ENCODE measurements at regions not wholly inside any gene's neighbourhood (a gene's known extent, or its start where the extent isn't known, plus 50 kb on each side); places are given as distances from the start of the nearest gene placed in this dataset.

DNA sequence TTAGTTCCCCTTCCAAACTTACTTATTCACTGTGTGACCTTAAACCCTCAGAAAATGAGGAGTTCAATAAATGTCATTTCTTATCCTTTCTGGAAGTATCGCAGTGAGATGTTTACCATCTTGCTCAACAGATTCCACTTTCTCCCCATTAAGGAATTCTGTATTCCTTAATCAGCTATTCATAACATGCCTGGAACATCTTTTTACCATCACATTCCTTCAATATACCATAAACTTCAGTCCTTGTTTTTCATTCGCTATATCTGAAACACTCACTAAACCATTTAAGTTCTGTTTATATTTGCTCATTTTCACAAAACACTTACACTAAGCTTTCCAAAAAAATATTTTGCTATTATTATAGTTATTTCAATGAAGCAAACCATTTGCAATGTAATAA is 1158.6 kb downstream of the CDH12 start:
- DNase-seq = no peak

DNA sequence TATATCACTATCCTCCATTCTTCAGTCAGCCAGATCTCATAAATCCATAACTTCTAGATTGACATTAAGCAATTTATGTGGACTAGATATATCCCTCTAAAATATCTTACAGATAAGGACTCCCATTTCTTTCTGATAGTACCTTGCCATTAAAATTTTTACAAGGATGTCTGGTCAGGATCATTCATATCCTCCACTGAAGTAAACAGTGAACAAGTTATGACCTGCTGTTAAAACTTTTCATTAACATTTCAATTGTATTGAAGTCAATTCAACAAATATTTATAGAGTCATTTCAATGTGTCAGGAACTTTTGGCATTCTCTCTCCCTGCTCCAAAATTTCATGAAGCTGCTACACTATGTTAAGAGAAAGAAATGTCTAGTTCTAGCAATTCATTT is 1159.6 kb downstream of the CDH12 start:
- no peak for DNase-seq

DNA sequence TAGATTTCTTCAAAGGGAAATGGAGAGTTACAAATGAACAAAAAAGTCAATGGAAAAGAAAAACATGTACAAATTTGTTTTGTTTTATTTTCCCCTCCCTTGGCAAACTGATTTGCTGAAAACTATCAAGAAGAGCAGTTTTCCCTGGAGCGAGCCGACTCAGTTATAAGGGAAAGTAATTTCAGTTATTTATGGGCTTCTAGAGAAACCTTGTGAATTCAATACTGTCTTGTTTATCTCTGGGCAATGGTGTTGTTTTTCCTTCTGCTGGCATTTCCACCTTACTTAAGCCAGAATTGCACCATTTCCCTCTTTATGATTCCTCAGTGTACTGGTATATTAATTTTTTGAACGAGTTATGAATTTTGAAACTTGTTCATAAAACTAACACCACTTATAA is 1163.6 kb downstream of the CDH12 start:
- no peak for DNase-seq

GRCh38 chr5:21688655-21689054 is 1164.5 kb downstream of the CDH12 start:
- no peak for DNase-seq

- DNase-seq = no peak
These were observed 1165.5 kb downstream of the CDH12 start for GRCh38 chr5:21687621-21688020.

- no peak for DNase-seq
These were observed 1166.4 kb downstream of the CDH12 start for GRCh38 chr5:21686706-21687105.

GRCh38 chr5:21685522-21685921 is 1167.6 kb downstream of the CDH12 start:
- DNase-seq = no peak

DNA sequence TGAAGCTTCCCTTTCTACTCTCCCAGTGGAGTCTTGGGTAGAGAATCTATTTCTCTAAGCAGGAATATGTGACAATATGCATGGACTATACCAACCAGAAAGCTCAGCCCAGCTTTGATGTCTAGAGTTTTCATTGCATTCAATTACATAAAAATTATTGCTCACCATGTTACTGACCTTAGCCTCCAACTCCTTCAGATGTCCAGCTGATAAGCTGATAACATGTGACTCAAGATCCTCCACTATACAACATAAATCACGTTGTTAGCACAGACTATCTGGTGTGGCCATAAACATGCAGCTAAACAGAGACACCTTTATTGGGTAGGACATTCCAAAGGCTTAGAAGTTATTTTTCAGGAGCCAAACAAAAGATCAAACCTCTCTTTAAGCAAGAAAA is 1168.2 kb downstream of the CDH12 start:
- no peak for DNase-seq

- no peak for DNase-seq
These were observed 1171.2 kb downstream of the CDH12 start for GRCh38 chr5:21681911-21682310.

DNA sequence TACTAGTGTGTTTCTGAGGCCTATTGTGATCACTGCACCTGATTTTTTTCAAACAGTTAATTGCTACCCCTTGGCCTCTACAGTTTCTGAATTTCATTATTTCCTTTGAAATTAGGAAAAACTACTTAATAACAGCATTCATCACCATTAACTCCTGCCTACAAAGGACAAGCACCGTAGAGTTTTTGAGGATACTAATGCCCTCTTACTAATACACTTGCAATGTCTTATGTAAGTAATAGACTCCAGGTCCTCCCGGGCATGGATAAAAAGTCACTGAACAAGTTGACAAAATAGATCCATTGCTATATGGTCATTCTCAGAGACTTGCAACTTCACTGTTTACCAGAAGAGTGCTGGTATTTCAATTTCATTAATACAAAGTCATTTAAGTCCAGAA is 1172.5 kb downstream of the CDH12 start:
- DNase-seq = no peak

DNA sequence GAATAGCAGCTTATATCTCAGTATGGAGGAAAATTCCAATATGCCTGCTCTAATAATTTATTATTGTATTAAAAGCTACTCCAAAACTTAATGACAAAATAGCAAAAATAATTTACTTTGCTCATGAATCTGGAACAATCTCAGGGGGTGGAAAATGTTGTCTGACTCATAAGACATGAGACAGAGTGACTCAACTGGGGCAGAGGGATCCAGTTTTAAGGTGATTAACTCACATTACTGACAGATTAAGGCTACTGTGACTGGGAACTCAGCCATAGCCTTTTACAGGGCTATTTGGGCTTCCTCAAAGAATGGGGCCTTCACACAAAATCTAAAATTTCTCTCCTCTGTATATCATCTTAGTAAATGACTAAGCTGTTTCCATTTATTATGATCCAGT is 1172.9 kb downstream of the CDH12 start:
- no peak for DNase-seq

GRCh38 chr5:21678526-21678925 is 1174.6 kb downstream of the CDH12 start:
- no peak for DNase-seq

- DNase-seq = no peak
These were observed 1180.2 kb downstream of the CDH12 start for GRCh38 chr5:21672911-21673310.

GRCh38 chr5:21672360-21672759 is 1180.8 kb downstream of the CDH12 start:
- no peak for DNase-seq

DNA sequence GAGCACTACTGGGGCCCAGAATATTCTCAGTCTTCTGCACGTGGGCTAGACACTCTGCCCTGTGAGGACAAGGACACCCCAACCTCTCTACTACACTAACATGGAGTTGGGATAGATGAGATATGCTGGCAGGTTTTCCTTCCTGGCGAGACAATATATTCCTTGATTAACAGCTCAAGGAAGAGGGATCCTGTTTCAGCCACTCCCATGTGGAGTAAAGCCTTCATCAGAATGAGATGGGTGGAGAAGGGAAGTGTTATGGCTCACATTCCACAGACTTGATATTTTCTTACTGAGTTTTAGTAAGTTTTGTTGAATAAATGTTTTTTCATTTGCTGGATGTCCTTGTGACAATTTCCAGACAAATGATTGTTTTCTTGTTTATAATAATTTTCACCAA is 1187.6 kb downstream of the CDH12 start:
- DNase-seq = no peak

DNA sequence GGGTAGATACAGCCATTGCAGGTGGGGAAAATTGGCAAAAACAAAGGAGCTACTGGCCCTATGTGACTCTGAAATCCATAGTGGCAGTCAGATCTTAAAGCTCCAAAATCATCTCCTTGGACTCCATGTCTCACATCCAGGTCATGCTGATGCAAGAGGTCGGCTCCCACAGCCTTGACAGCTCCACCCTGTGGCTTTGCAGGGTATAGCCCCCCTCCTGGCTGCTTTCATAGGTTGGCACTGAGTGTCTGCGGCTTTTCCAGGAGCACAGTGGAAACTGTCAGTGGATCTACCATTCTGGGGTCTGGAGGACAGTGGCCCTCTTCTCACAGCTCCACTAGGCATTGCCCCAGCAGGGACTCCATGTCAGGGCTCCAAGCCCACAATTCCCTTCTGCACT is 1190.1 kb downstream of the CDH12 start:
- DNase-seq = no peak

DNA sequence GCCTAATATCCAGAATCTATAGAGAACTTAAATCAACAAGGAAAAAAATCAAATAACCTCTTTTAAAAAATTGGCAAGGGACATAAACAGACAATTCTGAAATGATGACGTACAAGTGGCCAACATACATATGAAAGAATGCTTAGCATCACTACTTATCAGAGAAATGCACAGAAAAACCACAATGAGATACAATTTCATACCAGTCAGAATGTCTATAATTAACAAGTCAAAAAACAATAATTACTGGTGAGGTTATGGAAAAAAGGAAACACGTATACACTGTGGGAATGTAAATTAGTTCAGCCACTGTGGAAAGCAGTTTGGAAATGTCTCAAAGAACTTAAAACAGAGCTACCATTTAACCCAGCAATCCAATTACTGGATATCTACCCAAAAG is 1192.0 kb downstream of the CDH12 start:
- DNase-seq = no peak

- DNase-seq = peak; percentile 3
These were observed 1198.6 kb downstream of the CDH12 start for GRCh38 chr5:21654556-21654955.

DNA sequence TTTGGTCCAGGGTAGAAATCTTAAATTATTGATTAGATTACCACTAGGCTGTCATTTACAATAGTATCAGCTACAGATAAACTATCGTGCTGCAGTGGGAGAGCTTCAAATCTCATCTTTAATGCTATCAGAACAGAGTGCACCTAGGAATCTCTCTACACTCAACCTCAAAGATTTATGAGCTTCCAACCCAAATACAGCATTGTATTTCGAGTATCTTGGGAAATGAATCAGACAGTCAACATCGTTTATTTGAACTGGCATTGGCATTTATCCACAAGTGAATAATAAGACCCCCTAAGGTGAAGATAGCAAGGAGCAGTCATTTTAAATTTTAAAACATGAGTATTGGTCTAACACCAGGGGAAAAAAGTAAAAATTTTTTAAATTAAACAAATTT is 1203.2 kb downstream of the CDH12 start:
- DNase-seq = no peak

DNA sequence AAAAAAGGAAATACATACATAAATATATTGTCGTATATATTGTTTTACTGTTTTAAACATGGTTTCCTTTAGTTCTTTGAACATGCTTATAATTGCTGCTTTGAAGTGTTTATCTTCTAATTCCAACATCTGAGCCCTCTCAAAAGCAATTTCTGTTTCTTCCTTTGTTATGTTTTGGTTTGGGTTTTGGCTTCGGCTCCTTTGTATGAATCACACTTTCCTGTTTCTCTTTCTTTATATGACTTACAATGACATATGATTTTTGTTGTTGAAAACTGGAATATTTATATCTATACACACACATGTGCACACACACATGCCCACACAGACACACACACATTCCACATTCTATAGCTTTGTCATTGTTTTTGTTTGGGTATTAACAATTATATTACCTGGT is 1206.7 kb downstream of the CDH12 start:
- DNase-seq = no peak

GRCh38 chr5:21644032-21644431 is 1209.1 kb downstream of the CDH12 start:
- no peak for DNase-seq

DNA sequence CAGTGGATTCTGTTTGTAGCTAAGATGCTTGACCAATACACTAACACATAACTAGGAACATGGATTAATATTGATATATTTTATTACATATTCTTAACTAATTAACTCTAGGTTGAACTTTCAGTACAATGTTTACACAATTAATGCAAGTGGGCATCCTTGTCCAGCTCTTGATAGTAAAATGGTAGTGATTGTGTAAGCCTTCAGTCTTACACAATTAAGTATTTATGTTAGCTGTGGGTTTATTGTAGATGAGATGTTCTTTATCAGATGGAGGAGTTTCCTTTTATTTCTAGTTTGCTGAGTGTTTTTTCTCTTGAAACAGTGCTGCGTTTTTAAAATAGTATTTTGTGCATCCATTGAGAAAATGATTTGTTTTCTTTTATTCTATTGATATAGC is 1210.8 kb downstream of the CDH12 start:
- no peak for DNase-seq

DNA sequence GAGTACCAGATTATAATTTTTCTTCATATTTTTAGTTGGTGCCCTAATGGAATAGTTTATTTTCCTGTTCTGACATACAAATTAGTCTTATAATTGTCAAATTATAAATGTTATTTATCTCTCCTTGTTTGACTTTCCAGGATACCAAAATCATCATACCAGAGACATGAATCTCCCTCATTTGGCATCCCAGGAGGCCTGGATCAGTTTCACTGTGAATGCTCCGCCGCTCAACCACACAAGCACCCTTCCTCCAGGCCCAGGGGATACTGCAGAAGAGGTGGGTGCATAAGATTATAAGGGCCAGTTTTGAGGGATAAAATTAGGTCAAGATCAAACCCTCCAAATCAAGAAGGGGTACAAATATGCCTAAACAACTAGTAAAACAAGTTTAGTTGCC is 1229.3 kb downstream of the CDH12 start:
- DNase-seq = no peak

DNA sequence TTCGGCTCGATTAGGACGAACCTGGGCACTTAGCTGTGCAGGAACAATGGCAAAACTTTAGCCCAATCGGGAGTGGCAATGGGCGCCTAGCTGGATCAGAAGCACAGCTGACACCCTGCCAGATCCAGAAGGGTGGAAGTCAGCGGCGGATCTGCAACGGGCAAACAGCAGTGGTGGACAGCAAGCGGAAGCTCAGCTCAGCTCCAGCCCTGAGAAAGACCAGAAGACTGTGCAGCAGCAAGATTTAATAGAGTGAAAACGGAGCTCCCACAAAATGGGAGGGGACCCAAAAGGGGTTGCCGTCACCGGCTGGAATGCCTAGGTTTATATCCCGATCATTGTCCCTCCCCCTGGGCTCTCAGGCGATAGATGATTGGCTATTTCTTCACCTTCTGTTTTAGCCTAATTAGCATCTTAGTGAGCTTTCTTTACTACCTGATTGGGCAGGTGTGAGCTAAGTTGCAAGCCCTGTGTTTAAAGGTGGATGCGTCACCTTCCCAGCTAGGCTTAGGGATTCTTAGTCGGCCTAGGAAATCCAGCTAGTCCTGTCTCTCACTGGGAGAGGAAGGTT is 1237.9 kb downstream of the CDH12 start:
- no peak for DNase-seq

DNA sequence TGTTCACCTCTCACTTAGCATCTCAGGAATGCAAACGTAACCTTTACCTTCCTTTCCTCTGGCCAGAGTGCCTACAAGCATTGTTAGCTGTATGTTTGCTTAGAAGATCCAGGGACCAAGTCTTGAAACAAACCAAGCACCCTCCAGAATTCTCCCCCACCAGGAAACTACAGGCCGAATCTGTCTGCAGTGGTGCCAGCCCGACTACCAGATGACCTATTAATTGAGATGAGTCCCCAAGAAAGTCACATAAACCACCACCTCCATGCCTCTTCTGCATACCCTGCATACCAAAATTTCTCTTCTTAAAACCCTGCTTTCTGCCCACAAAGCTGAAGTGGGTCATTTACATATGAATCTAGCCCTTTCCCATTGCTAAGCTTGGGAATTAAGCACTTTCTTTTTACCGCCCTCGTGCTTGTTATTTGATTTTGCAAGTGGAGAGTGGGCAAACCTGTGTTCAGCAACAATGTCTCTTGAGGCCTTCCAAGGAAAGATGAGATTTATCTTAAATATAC is 1239.1 kb downstream of the CDH12 start:
- no peak for DNase-seq

Data from right kidney (tissue), 1 donor.